HL-60 (cell line): ENCODE measurements at regions not wholly inside any gene's neighbourhood (a gene's known extent, or its start where the extent isn't known, plus 50 kb on each side); places are given as distances from the start of the nearest gene placed in this dataset.

ENCODE experiments used
- DNase-seq, 2 experiments: peaks; one replicate each; pipeline ENCODE4 v3.0.0-alpha.2; 2010 to 2020; ENCODE audit warnings: low read depth in 1 of 2, low spot score in 1 of 2
- H3K27ac ChIP-seq: fragments of 250-450 bp; sonication (Bioruptor Pico); replicated peaks from 2 replicates; pipeline ENCODE4 v1.5.1; 2020; ENCODE audit warnings: mild to moderate bottlenecking, moderate library complexity
- H3K27me3 ChIP-seq: fragments of 250-450 bp; sonication (Bioruptor Pico); 2 replicates; pipeline ENCODE4 v1.5.1; 2021; ENCODE audit warnings: mild to moderate bottlenecking, moderate library complexity; ENCODE audit not compliant: insufficient read depth, poor library complexity, severe bottlenecking
- H3K4me3 ChIP-seq: replicated peaks from 2 replicates; pipeline ENCODE4 v1.5.1; 2011; ENCODE audit warnings: mild to moderate bottlenecking, control low read depth, low read length; ENCODE audit not compliant: insufficient read depth
- CTCF ChIP-seq: IDR thresholded peaks from one replicate; pipeline ENCODE4 v1.5.1; 2011; ENCODE audit warnings: low read length, control low read depth, inconsistent platforms; ENCODE audit not compliant: insufficient read depth
- GABPA ChIP-seq: IDR thresholded peaks from 2 replicates; pipeline ENCODE4 v1.6.1; 2012; ENCODE audit warnings: low read depth
- POLR2AphosphoS5 ChIP-seq: IDR thresholded peaks from 2 replicates; pipeline ENCODE4 v1.6.1; 2012; ENCODE audit warnings: low read depth
- REST ChIP-seq: IDR thresholded peaks from 2 replicates; pipeline ENCODE4 v1.6.1; 2012; ENCODE audit warnings: low read depth; ENCODE audit not compliant: insufficient replicate concordance
- SPI1 ChIP-seq: IDR thresholded peaks from 2 replicates; pipeline ENCODE4 v1.6.1; 2012; ENCODE audit warnings: low read depth, mild to moderate bottlenecking, borderline replicate concordance

- DNase-seq = no peak
- H3K27me3 ChIP-seq = peaks cover 3% of the 10 kb centered on the region
- no peak overlapping the region for H3K4me3 ChIP-seq
- TF ChIP-seq SPI1 (no peak), REST (no peak), CTCF (no peak)
- no peak overlapping the region for H3K27ac ChIP-seq
These were observed 2194.3 kb upstream of the CELF4 start for GRCh38 chr18:39759926-39760325.

- H3K27me3 ChIP-seq = peaks cover 3% of the 10 kb centered on the region
- no peak overlapping the region for H3K4me3 ChIP-seq
- no peak for TF ChIP-seq SPI1
- no peak for TF ChIP-seq POLR2AphosphoS5
- TF ChIP-seq REST = no peak
- no peak for TF ChIP-seq CTCF
- no peak for TF ChIP-seq GABPA
- DNase-seq = no peak
- no peak overlapping the region for H3K27ac ChIP-seq
These were observed 2187.6 kb upstream of the CELF4 start for GRCh38 chr18:39753178-39753577.

- DNase-seq = no peak
- TF ChIP-seq POLR2AphosphoS5 (no peak), REST (no peak)
- Histone ChIP-seq H3K27me3 (peaks cover 3% of the 10 kb centered on the region), H3K27ac (no peak overlapping the region), H3K4me3 (no peak overlapping the region)
These were observed 2186.8 kb upstream of the CELF4 start for GRCh38 chr18:39752351-39752750.

GRCh38 chr18:39751921-39752320 is 2186.3 kb upstream of the CELF4 start:
- no peak overlapping the region for H3K4me3 ChIP-seq
- TF ChIP-seq CTCF (no peak), GABPA (no peak), POLR2AphosphoS5 (no peak), REST (no peak), SPI1 (no peak)
- peaks cover 3% of the 10 kb centered on the region for H3K27me3 ChIP-seq
- H3K27ac ChIP-seq = no peak overlapping the region
- no peak for DNase-seq
